ENCODE measurements at regions not wholly inside any gene's neighbourhood (a gene's known extent, or its start where the extent isn't known, plus 50 kb on each side); places are given as distances from the start of the nearest gene placed in this dataset.

GRCh38 chr3:74314696-74315095 lies 299.8 kb downstream of the CNTN3 start:
- Histone ChIP-seq H3K4me3 (no peak overlapping the region), H3K27ac (no peak overlapping the region), H3K36me3 (no peaks in the 10 kb centered on the region), H3K4me1 (no peaks in the 10 kb centered on the region), H3K9me3 (peaks cover 0 to 6% (median 4%) of the 10 kb centered on the region in 3 donors), H3K27me3 (no peaks in the 10 kb centered on the region)
- DNase-seq: no peak
- WGBS, 2 donors: 51 to 69% methylated on average over 2 of the region's 2 CpGs
- intact Hi-C loops (cut with DNase I): no loop called here
- TF ChIP-seq POLR2A (IDR thresholded peaks at IDR 0.05): no peak
- no peak for TF ChIP-seq CTCF (IDR thresholded peaks at IDR 0.05)

GRCh38 chr3:74309716-74310115 lies 304.7 kb downstream of the CNTN3 start:
- H3K9me3 ChIP-seq: peaks cover 0 to 4% (median 0%) of the 10 kb centered on the region in 3 donors
- no peak overlapping the region for H3K27ac ChIP-seq
- intact Hi-C loops (cut with DNase I): no loop called here
- no peak for DNase-seq
- no peaks in the 10 kb centered on the region for H3K4me1 ChIP-seq
- H3K4me3 ChIP-seq: no peak overlapping the region
- 65 to 67% methylated on average over 1 of the region's 1 CpG for WGBS, 2 donors
- H3K27me3 ChIP-seq: no peaks in the 10 kb centered on the region
- TF ChIP-seq CTCF (IDR thresholded peaks at IDR 0.05) (no peak), POLR2A (IDR thresholded peaks at IDR 0.05) (no peak)
- H3K36me3 ChIP-seq: no peaks in the 10 kb centered on the region

- intact Hi-C loops (cut with DNase I): no loop called here
- WGBS, 2 donors: 71% methylated on average over 1 of the region's 1 CpG
These were observed 310.0 kb downstream of the CNTN3 start for GRCh38 chr3:74304424-74304823.

DNA sequence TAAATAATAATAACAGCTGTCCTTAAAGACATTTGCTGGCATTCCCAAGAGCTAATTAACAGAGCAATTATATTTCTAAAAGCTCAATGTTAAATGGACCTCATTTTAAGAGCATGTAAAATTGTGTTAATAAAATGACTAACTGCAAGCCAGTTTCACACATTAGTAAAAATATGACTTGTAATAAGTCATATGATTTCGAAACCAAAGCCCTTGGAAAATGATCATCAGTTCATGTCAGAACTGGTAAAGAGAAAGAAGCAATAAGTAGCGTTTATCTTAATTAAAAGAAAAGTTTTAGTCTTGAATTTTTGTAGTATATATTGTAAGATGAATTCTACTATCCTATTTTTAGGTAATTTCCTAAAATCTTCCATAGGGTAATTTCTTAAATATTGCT lies 310.7 kb downstream of the CNTN3 start:
- Histone ChIP-seq H3K27ac (no peak overlapping the region), H3K27me3 (no peaks in the 10 kb centered on the region), H3K4me1 (no peaks in the 10 kb centered on the region), H3K36me3 (no peaks in the 10 kb centered on the region), H3K9me3 (no peaks in the 10 kb centered on the region), H3K4me3 (no peak overlapping the region)
- DNase-seq: no peak
- no peak for TF ChIP-seq CTCF (IDR thresholded peaks at IDR 0.05)
- TF ChIP-seq POLR2A (IDR thresholded peaks at IDR 0.05): no peak
- intact Hi-C loops (cut with DNase I): no loop called here
- WGBS, 2 donors: 42 to 45% methylated on average over 2 of the region's 2 CpGs

More at GRCh38 chr3:74304424-74304823, 310.0 kb downstream of the CNTN3 start:
- no peak overlapping the region for H3K4me3 ChIP-seq
- H3K4me1 ChIP-seq: no peaks in the 10 kb centered on the region
- H3K36me3 ChIP-seq: no peaks in the 10 kb centered on the region
- TF ChIP-seq POLR2A (IDR thresholded peaks at IDR 0.05) (no peak), CTCF (IDR thresholded peaks at IDR 0.05) (no peak)
- no peaks in the 10 kb centered on the region for H3K9me3 ChIP-seq
- H3K27ac ChIP-seq: no peak overlapping the region
- no peaks in the 10 kb centered on the region for H3K27me3 ChIP-seq
- no peak for DNase-seq

GRCh38 chr3:74302969-74303368 lies 311.5 kb downstream of the CNTN3 start:
- WGBS, 2 donors: 11 to 40% methylated on average over 1 of the region's 1 CpG
- no peaks in the 10 kb centered on the region for H3K9me3 ChIP-seq
- no peaks in the 10 kb centered on the region for H3K36me3 ChIP-seq
- H3K4me1 ChIP-seq: no peaks in the 10 kb centered on the region
- intact Hi-C loops (cut with DNase I): no loop called here
- H3K27me3 ChIP-seq: no peaks in the 10 kb centered on the region
- no peak for DNase-seq
- TF ChIP-seq CTCF (IDR thresholded peaks at IDR 0.05) (no peak), POLR2A (IDR thresholded peaks at IDR 0.05) (no peak)
- H3K4me3 ChIP-seq: no peak overlapping the region
- H3K27ac ChIP-seq: no peak overlapping the region

All from esophagus squamous epithelium (tissue), 5 donors.